T-helper 2 cell treated with Interferon-gamma antibody and Interleukin-4, amounts not matched to agents 100 ng/mL and 5 ng/mL, for 36 hours (primary cell): ENCODE measurements at regions not wholly inside any gene's neighbourhood (a gene's known extent, or its start where the extent isn't known, plus 50 kb on each side); places are given as distances from the start of the nearest gene placed in this dataset.
"Not testable (repeated sequence)": the region's sequence is repeated elsewhere in the genome, so short reads cannot be mapped to it uniquely, and the experiment has no call there.

Experiments used
- intact Hi-C: fragments of 100-400 bp; cut with micrococcal nuclease; formaldehyde crosslinking; loops from one replicate; pipeline ENCODE4 v1.15.1; 2023

DNA sequence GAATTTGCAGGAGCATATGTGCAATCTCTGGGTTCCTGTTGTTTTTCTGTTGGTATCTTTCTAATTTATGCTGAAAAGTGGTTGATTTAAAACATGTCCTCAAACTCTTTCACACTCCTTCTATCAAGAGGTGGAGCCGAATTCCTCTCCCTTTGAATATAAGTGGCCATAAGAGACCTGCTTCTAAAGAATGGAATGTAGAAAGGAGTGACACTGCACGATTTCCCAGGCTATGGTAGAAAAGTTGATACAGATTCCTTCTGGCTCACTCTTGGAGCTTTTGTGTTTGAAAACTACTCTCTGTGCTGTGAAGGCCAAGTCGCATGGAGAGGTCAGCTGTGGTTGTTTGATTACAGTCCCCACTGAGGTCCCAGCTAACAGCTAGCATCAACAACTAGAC, 613.2 kb downstream of the ETNK1 start:
- intact Hi-C loops: no loop called here

DNA sequence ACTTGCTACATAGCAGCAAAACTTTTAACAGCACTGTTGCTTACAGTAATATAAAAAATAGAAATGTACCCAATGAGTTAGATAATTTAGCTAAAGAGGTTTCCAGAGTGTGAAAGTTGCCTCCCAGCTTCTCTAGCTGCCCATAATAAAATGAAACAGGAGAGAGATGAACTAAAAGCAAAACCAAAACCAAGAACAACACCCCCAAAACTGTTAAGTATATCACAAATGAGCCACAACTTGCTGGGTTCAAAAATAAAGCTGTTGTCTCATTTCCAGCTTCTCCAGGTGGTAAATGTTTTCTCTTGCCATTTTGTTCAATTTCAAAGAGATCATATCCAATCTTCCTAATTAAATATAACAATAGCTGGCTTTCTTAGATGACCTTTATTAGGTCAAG, 614.0 kb downstream of the ETNK1 start:
- intact Hi-C loops: no loop called here

DNA sequence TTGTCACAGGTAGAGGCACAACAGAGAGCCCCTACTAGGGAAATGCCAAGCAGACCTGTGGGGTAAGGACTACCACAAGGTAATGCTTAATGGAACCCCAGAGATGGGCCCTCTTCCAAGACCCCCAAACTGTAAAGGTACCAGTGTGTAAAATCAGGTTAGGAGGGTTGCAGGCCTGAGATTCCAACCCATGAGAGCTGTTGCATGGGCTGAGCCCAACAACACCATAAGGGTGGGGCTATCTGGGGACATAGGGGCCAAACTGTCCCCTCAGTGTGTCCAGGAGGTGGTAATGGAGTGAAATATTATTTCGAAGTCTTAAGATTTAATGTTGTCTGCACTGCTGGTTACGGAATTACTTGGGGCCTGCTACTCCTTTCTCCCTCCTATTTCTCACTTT, 620.2 kb downstream of the ETNK1 start:
- intact Hi-C loops: no loop called here

DNA sequence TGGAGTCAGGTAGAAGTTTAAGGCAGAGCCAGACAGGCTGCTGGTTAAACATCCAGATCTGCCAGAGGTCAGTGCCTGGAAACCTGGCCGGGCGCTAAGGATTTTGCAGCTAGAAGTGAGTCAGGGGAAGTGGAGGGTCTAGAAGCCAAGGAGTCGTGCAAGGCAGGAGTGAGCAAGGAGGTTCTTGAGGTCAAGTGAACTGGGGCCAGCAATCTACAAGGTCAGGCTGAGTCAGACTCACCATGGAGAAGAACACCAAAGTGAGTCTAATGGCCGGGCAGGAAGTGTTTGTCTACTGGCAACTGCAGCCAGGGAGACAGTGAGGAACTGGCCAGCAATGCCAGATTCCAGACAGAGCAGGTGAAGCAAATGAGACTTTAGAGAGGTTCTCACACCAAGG, 628.2 kb downstream of the ETNK1 start:
- intact Hi-C loops: no loop called here

DNA sequence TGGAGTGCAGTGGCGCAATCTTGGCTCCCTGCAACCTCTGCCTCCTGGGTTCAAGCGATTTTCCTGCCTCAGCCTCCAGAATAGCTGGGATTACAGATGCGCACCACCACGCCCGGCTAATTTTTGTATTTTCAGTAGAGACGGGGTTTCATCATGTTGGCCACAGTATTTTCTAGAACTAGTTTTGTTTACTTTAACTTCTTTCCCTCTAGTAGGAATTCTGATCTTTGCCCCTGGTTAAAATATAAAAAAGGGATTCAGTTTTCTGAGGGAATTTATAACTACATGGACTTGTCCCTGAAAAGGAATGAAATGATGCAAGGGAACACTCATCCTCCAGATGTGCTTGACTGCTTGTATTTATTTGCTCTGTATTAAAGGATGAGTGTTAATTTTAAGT, 628.9 kb downstream of the ETNK1 start:
- intact Hi-C loops: not testable (repeated sequence)

DNA sequence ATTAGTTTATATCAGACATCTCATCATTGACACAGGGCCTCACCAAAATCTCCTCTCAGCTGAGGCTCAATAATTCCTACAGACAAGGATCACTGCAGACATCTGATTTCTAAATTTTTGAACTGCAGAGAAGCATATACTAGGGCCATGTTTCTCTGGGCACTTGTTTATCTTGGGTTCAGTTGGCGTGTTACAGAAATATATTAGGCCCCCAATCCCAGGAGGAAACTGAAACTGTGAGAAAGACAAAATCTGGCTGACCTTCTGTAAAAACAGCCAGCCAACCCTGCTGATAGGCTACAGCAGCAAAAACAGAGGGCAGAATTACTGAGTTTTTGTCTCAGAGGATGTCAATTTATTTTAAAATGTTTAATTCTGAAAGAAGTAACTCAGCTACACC, 634.6 kb downstream of the ETNK1 start:
- intact Hi-C loops: no loop called here

DNA sequence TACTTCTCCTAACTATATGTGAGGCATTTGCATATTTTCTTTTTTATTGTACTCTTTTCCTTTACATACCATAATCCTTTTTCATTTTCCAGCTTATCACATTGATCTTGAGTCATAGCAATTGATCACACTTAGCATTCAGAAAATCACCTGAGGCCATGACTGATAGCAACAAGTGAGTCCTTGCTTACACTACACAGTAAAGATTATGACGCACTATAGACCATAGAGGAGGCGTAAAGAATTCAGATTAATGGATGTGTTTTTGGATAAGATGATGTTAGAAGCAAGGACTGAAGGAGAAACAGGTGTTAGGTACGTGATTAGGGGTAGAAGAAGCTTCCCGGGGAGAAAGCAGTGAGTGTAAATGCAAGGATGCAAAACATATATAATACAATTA, 637.7 kb downstream of the ETNK1 start:
- intact Hi-C loops: no loop called here

DNA sequence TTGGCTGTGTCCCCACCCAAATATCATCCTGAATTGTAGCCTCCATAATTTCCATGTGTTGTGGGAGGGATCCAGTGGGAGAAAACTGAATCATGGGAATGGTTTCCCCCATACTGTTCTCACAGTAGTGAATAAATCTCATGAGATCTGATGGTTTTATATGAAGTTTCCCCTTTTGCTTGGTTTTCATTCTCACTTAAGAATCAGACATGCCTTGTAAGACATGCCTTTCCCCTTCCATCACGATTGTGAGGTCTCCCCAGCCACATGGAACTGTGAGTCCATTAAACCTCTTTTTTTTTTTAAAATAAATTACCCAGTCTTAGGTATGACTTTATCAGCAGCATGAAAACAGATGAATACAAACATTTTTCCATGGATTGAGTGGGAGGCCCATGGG, 652.9 kb downstream of the ETNK1 start:
- intact Hi-C loops: no loop called here

DNA sequence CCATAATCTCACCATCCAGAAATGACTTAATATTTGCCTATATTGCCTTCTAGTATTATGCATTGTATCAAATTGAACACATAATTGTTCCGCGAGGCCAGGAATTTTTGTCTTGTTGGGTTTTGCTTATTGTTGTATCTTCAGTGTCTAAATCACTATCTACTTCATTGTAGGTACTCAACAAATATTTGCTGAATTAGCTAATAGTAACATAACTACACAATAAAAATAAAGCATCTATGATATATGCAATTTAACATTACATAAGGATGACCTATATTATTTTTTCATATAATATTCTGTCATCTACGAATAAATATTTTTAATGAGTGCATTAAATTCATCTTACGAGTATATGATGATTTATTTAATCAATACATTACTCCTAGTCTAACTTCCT, 656.3 kb downstream of the ETNK1 start:
- intact Hi-C loops: no loop called here

DNA sequence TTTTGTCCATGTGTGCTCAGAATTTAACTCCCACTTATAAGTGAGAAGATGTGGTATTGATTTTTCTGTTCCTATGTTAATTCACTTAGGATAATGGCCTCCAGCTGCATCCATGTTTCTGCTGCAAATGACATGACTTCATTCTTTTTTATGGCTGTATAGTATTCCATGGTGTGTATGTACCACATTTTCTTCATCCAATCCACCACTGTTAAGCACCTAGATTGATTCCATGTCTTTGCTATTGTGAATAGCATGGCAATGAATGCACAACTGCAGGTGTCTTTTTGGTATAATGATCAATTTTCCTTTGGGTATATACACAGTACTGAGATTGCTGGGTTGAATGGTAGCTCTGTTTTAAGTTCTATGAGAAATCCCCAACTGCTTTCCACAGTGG, 657.7 kb downstream of the ETNK1 start:
- intact Hi-C loops: no loop called here

DNA sequence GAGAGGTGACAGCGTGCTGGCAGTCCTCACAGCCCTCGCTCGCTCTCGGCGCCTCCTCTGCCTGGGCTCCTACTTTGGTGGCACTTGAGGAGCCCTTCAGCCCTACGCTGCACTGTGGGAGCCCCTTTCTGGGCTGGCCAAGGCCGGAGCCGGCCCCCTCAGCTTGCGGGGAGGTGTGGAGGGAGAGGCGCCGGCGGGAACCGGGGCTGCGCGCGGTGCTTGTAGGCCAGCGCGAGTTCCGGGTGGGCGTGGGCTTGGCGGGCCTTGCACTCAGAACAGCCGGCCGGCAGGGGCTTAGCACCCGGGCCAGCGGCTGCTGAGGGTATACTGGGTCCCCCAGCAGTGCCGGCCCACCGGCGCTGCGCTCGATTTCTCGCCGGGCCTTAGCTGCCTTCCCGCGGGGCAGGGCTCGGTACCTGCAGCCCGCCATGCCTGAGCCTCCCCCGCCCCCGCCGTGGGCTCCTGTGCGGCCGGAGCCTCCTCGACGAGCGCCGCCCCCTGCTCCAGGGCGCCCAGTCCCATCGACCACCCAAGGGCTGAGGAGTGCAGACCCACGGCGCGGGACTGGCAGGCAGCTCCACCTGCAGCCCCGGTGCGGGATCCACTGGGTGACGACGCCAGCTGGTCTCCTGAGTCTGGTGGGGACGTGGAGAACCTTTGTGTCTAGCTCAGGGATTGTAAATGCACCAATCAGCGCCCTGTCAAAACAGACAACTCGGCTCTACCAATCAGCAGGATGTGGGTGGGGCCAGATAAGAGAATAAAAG, 661.0 kb downstream of the ETNK1 start:
- intact Hi-C loops: not testable (repeated sequence)

DNA sequence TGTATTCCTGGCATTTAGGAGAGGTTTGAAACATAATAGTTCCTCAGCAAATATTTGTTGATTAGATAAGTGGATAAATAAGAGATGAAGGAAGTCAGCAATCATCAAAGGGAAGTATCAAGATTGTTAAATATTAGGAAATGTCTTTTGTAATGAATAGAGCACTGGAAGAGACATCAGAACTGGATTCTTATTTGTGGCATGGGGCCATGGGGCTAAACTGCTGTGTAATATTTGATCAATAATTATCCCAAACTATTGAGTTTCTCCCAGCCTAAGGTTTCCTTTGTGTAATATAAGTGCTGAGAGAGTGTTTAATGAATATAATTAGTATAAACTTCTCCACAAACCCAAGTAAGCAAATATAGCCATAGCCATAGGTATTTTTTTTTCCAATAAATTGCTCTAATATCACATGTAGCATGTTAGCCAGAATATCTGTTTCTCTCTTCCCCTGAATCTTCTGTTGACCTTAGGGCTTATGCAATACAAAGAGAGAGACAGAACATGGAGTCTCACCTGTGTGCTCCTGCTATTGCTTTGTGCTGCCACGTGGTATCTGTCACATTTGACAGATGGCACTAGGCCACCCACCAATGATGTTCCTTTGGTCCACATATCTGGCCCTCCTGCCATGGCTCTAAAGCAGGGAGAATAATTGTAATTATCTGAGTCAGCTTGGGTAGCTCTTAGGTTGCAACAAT, 658.7 kb downstream of the SOX5 start:
- intact Hi-C loops: no loop called here

DNA sequence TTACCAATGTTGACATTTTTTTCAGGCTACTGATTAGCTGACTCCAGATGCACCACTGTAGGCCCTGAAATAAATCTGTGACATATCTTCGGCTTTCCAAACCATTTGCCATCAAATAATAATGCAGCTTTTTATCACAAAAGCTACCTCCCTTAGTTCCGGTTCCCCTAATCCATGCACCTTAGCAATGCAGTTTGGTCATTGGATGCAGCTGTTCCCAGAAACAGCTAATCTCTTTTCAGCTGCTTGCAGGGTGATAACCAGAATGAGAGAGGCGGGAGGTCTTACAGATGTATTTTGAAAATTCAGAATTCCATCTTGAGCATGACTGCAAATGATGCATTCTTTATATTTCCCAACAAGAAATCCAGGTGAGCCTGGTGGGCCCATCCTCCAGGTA, 646.2 kb downstream of the SOX5 start:
- intact Hi-C loops: no loop called here

DNA sequence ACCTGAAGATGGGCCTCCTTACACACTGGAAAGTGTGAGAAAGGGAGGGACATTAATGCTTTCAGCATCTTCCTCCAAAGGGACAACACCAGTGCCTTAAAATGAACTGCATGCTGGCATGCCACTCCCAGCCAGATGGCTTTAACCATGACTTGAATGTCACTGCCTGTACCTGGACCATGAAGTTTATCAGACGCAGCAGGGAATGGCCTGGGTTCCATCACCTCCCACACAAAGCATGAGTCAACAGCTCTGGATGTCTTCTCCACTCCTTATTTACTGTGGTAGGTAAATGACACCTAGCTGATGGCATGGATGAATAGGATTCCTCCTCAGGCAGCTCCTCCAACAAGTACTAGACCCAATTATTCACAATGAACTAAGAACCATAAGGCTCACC, 645.6 kb downstream of the SOX5 start:
- intact Hi-C loops: no loop called here

DNA sequence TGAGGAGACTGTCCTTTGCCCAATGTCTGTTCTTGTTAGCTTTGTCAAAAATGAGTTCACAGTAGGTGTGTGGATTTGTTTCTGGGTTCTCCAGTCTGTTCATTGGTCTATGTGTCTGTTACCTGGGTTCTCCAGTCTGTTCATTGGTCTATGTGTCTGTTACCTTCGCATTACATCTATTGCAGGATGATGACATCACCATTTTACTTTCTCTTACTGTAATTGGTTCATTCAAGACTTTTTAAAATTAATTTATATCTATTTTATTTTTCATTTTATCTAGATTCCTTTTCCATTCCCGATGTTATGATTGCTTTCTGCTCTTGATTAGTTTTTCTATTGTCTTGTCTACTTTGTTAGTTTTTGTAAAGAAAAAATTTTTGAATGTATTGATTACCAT, 615.5 kb downstream of the SOX5 start:
- intact Hi-C loops: no loop called here

DNA sequence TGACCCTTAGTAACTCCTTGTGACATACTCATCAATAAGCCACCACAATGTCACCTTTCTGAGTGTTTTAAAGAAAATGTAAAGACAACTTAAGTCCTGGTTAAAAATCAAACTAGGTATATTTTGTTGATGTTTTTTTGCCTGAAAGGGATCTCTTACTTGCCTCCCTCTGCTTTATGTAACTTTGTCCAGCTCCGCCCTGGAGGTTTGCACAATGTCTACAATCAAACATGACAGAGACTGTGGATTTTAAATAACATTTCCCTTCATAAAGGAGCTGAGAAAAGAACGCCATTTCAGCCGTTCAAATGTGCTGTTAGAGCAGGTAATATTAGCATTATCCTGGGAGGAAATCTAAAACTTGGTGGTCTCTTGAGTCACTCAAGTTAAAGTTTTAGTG, 613.9 kb downstream of the SOX5 start:
- intact Hi-C loops: no loop called here

DNA sequence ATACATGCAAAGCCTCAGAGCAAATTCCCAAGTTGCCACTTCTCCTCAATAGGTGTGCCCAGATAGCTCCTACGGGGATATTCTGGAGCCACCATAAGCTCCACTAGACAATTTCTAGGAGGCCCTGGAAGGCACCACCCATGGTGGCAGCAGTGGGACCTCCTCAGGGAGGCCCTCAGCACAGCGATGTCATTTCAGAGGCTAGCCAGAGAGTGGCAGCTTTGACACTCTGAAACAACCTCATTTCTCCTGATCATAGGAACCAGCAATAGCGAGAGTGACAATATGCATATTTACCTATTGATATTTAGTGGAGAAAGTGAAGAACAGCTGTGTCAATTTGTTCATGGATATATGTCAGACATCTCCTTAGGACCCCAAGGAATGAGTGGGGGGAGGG, 612.3 kb downstream of the SOX5 start:
- intact Hi-C loops: no loop called here

DNA sequence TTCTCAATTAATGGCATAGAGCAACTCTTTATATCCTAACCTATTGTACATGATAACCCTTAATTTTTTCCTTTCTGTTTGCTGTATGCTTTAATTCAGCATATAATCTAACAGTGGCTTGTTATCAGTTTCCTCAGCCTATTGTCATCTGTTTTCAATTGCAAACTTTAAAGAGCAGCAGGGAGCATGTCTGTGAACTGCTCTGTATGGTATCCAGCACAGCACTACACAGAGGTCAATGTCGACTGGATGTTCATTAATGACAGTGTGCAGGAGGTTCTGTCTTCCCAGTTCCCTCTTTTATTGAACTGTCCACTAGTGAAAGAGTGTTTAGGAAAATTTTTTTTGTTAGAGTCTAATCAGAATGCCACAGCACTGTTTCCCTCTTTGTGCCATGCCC, 609.1 kb downstream of the SOX5 start:
- intact Hi-C loops: no loop called here

DNA sequence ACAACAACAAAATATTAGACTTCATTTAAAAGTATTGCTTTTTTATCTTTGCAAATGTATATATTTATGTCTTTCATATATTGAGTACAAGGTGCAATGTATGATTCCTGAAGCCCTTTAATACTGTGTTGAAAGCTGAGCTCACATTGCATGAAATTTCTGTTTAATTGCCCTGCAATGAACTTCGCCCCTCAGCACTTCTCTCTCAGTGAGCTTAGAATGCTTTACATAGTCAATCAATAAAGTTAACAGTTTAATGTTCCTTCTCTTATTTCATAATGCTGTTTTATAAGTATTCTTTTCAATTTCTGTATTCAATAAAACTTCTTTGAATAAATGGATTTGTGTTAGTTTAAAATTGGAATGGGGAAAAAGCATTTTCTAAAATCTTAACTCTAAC, 607.1 kb downstream of the SOX5 start:
- intact Hi-C loops: no loop called here

DNA sequence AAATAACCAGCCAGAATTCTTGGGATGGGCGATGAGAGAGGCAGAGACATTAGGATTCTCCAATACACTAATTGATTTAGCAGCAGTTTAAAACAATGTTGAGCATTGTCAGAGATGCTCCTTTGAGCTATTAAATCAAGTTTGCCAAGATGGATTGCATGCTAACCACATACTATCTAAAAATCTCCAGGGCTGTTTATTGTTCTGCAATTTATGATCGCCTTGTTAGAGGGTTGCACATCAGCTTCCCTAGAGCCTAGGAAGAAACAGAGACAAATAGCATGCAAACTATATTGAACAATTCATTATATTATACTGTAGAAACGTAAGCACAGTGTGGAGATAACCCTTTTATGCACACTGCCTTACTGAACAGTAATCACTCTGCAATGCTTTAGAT, 599.9 kb downstream of the SOX5 start:
- intact Hi-C loops: no loop called here

DNA sequence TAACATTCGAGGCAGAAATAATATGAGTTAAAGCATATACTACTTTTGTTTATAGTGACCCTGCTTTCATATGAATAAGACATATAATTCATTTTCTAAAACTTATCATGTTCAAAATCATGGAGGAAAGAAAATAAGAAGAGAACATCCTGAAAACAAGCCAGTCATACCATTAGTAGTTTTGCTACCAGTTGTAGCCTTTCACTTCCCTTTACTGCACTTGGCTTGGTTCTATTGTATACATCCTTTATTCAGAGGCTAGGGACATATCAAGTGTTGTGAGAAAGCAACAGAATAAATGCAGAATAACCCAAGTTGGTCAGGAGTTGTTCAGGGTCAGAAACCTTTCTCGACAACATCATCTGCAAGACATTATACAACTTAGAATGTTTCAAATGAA, 598.7 kb downstream of the SOX5 start:
- intact Hi-C loops: no loop called here

DNA sequence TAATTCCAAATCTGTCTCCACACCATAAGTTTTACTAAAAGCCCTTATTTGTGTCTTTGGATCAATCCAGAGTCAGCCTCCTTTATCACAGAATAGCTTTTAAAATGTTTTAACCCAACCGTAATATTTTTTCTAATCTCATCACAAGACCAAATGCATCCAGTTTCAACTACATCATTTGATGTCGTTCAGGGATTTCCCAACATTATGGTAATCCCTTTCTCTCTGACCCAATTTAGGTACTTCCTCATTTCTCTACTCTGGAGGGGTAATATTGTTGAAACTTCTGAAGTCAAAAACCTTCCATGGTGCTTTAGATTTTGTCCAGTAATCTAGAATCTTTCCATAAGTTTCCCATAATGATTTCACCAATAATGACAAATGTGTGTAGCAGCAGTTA, 596.8 kb downstream of the SOX5 start:
- intact Hi-C loops: no loop called here

DNA sequence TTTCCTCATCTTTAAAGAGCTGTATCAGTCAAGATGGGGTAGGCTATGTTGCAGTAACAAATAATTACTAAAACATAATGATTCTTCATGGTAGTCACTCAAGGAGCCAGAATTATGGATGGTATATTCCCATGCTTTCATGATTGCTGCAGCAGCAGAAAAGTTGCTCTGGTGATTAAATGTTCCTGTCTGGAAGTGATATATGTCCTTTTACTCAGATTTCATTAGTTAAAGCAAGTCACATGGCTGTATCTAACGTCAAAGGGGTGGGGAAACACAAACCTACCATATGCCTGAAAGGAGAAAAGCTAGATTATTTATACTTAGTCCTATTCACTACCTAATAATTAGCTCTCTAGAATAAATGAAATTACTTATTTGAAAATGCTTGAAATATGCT, 594.7 kb downstream of the SOX5 start:
- intact Hi-C loops: no loop called here
